Adrenal gland (tissue), 5 donors: ENCODE measurements at regions not wholly inside any gene's neighbourhood (a gene's known extent, or its start where the extent isn't known, plus 50 kb on each side); places are given as distances from the start of the nearest gene placed in this dataset.

ENCODE experiments used
- POLR2A ChIP-seq, 2 donors: fragments of 450-650 bp; IDR thresholded peaks; one replicate each; pipeline ENCODE4 v1.6.1; 2017; ENCODE audit warnings: antibody characterized with exemption in 2 of 2, mild to moderate bottlenecking in 2 of 2, moderate library complexity in 1 of 2
- TF ChIP-seq, protein P1 (sequence below), 6 experiments: fragments of 450-650 bp in 4 of 6; fragments of 200-600 bp in 2 of 6; sonication (generic) in 1 of 6; IDR thresholded peaks; 1 replicate in 5 of 6; 2 replicates in 1 of 6; pipeline versions ENCODE4 v1.5.1 to v1.8.0; 2016 to 2021; ENCODE audit warnings: antibody characterized with exemption in 6 of 6, mild to moderate bottlenecking in 2 of 6, moderate library complexity in 1 of 6
- donor health status: DM: no; HTN: no; CAD: no.

DNA sequence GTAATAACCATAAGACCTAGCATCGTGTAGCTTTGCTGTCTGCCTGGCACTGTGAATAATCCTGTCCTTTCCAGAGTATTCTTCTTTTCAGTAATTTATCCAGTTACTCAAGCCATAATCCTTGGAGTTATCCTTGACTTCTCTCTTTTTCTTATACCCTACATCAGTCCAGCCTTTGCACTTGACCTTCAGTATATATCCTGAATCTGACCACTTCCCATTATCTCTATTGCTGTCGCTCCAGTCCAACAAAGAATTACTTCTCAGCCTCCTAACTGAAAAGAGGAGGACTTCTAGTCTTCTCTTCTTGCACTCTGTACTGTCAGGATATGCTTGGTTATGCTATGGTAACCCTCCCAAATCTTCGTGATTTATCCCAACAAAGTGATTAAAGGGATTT lies 393.8 kb downstream of the SHQ1 start:
- no peak for TF ChIP-seq POLR2A (IDR thresholded peaks at IDR 0.05)
- TF ChIP-seq, protein P1, sequence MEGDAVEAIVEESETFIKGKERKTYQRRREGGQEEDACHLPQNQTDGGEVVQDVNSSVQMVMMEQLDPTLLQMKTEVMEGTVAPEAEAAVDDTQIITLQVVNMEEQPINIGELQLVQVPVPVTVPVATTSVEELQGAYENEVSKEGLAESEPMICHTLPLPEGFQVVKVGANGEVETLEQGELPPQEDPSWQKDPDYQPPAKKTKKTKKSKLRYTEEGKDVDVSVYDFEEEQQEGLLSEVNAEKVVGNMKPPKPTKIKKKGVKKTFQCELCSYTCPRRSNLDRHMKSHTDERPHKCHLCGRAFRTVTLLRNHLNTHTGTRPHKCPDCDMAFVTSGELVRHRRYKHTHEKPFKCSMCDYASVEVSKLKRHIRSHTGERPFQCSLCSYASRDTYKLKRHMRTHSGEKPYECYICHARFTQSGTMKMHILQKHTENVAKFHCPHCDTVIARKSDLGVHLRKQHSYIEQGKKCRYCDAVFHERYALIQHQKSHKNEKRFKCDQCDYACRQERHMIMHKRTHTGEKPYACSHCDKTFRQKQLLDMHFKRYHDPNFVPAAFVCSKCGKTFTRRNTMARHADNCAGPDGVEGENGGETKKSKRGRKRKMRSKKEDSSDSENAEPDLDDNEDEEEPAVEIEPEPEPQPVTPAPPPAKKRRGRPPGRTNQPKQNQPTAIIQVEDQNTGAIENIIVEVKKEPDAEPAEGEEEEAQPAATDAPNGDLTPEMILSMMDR (IDR thresholded peaks at IDR 0.05): no peak
